K562 (cell line): ENCODE measurements at regions not wholly inside any gene's neighbourhood (a gene's known extent, or its start where the extent isn't known, plus 50 kb on each side); places are given as distances from the start of the nearest gene placed in this dataset.

ENCODE experiments used
- ATAC-seq: fragments of 200-7000 bp; cut with Tn5 transposase; 3 replicates; pipeline ENCODE4 v1.9.1; 2020; ENCODE audit warnings: moderate library complexity
- BruUV-seq: library from RNA; stranded (reverse); fragments of 400-500 nt; replicated peaks from 2 replicates; lab custom pipeline; 2021; lab: Mats Ljungman, UMichigan
- CTCF ChIA-PET: fragments of 300-600 bp; formaldehyde crosslinking; extraction: SDS; loops from one replicate; lab custom pipeline; 2021; ENCODE audit warnings: low intra/inter-chr PET ratio; lab: Yijun Ruan, JAX
- POLR2A ChIA-PET: fragments of 300-600, 350-650 bp; sonication (Branson Sonifier 250); formaldehyde crosslinking; extraction: SDS; loops from one replicate; lab custom pipeline; 2021; ENCODE audit warnings: antibody characterized with exemption, inconsistent platforms; lab: Yijun Ruan, JAX
- DNase-seq, 4 experiments: peaks; one replicate each; pipeline versions ENCODE4 v3.0.0 to v3.0.0-alpha.2; 2011 to 2018; ENCODE audit warnings: low spot score in 3 of 4, mixed read lengths in 3 of 4; ENCODE audit errors: extremely low read depth in 1 of 4
- FAIRE-seq: peaks from 2 replicates; lab custom pipeline; 2011; peaks lifted over from hg19 to GRCh38; lab: Jason Lieb, UNC
- H2AFZ ChIP-seq: 2 replicates; pipeline ENCODE4 v1.6.0; 2011; ENCODE audit warnings: low read depth, low read length, control low read depth, inconsistent platforms
- H3K27ac ChIP-seq: fragments of 200-600 bp; 3 replicates; pipeline ENCODE4 v1.8.0; 2011; ENCODE audit warnings: low read depth, mild to moderate bottlenecking, control low read depth, inconsistent platforms, low read length, moderate library complexity, mixed read lengths; ENCODE audit errors: extremely low read depth
- H3K27me3 ChIP-seq, 2 experiments: fragments of 300-600 bp in 1 of 2; 2 replicates in 1 of 2; 3 replicates in 1 of 2; pipeline versions ENCODE4 v1.6.0 to v1.8.0; 2011; ENCODE audit warnings: inconsistent platforms in 2 of 2, low read length in 2 of 2, mild to moderate bottlenecking in 1 of 2, mixed read lengths in 1 of 2, moderate library complexity in 1 of 2; ENCODE audit not compliant: control insufficient read depth in 2 of 2, insufficient read depth in 2 of 2
- H3K36me3 ChIP-seq: fragments of 300-600 bp; 3 replicates; pipeline ENCODE4 v1.8.0; 2011; ENCODE audit warnings: mild to moderate bottlenecking, low read length, inconsistent platforms; ENCODE audit not compliant: control insufficient read depth, insufficient read depth
- H3K4me1 ChIP-seq, 2 experiments: fragments of 200-600 bp in 1 of 2; replicated peaks in 1 of 2; 2 replicates in 1 of 2; 3 replicates in 1 of 2; pipeline versions ENCODE4 v1.5.1 to v1.8.0; 2011; ENCODE audit warnings: inconsistent platforms in 2 of 2, low read length in 2 of 2, mild to moderate bottlenecking in 1 of 2, mixed read lengths in 1 of 2, moderate library complexity in 1 of 2; ENCODE audit not compliant: control insufficient read depth in 2 of 2, insufficient read depth in 2 of 2
- H3K4me2 ChIP-seq: 2 replicates; pipeline ENCODE4 v1.6.1; 2011; ENCODE audit warnings: low read length, control low read depth, inconsistent platforms, mixed read lengths; ENCODE audit not compliant: insufficient read depth
- H3K4me3 ChIP-seq: fragments of 200-600 bp; sonication (generic), shearing (Covaris generic); 2 replicates; pipeline ENCODE4 v1.5.1; 2016; ENCODE audit warnings: control low read depth, inconsistent platforms
- H3K79me2 ChIP-seq: fragments of 200-600 bp; 3 replicates; pipeline ENCODE4 v1.8.0; 2011; ENCODE audit warnings: low read length, inconsistent platforms; ENCODE audit not compliant: control insufficient read depth, insufficient read depth
- H3K9ac ChIP-seq, 2 experiments: 2 replicates each; pipeline versions ENCODE4 v1.6.0 to v1.6.1; 2011; ENCODE audit warnings: low read depth in 2 of 2, low read length in 2 of 2, control low read depth in 1 of 2, inconsistent platforms in 1 of 2, mild to moderate bottlenecking in 1 of 2, mixed read lengths in 1 of 2; ENCODE audit not compliant: insufficient read depth in 1 of 2
- H3K9me1 ChIP-seq: one replicate; pipeline ENCODE4 v1.6.0; 2011; ENCODE audit warnings: inconsistent platforms, mild to moderate bottlenecking, low read length, moderate library complexity; ENCODE audit not compliant: control insufficient read depth, insufficient read depth
- H3K9me3 ChIP-seq: replicated peaks from 2 replicates; pipeline ENCODE4 v1.5.1; 2011; ENCODE audit warnings: low read depth, low read length, inconsistent platforms; ENCODE audit not compliant: control insufficient read depth, insufficient read depth
- H4K20me1 ChIP-seq: replicated peaks from 2 replicates; pipeline ENCODE4 v1.6.1; 2011; ENCODE audit warnings: low read length, inconsistent platforms, mixed read lengths; ENCODE audit not compliant: control insufficient read depth, insufficient read depth
- BACH1 ChIP-seq: fragments of 200-800 bp; sonication (Bioruptor generic); IDR thresholded peaks from 2 replicates; pipeline ENCODE4 v1.6.1; 2016; ENCODE audit warnings: missing genetic modification characterization, missing compliant biosample characterization
- CBFA2T3 ChIP-seq: fragments of 450-650 bp; IDR thresholded peaks from 2 replicates; pipeline ENCODE4 v1.6.1; 2017
- CBX8 ChIP-seq: fragments of 200-600 bp; sonication (generic); IDR thresholded peaks from 2 replicates; pipeline ENCODE4 v1.6.1; 2012; ENCODE audit warnings: borderline replicate concordance, mixed run types, low read depth, mild to moderate bottlenecking, moderate library complexity, mixed read lengths, low read length, control low read depth, inconsistent platforms; ENCODE audit not compliant: poor library complexity, severe bottlenecking; ENCODE audit errors: extremely low read depth
- CEBPG ChIP-seq, 3 experiments: fragments of 200-800 bp in 1 of 3; sonication (Bioruptor generic) in 1 of 3; sonication (generic) in 1 of 3; formaldehyde crosslinking in 1 of 3; IDR thresholded peaks in 2 of 3; conservative IDR thresholded peaks in 1 of 3; 2 replicates each; pipeline versions ENCODE4 v1.6.1 to v1.8.0; 2016 to 2022; ENCODE audit warnings: missing compliant biosample characterization in 2 of 3, missing genetic modification characterization in 2 of 3, mild to moderate bottlenecking in 1 of 3, missing genetic modification reagents in 1 of 3
- ILK ChIP-seq: fragments of 450-650 bp; IDR thresholded peaks from 2 replicates; pipeline ENCODE4 v1.6.1; 2016; ENCODE audit warnings: missing genetic modification characterization, low read depth, mild to moderate bottlenecking, missing compliant biosample characterization, moderate library complexity, borderline replicate concordance
- MEF2D ChIP-seq: conservative IDR thresholded peaks from 2 replicates; pipeline ENCODE4 v1.6.1; 2016; ENCODE audit warnings: low read depth, missing genetic modification characterization, missing compliant biosample characterization
- PCBP1 ChIP-seq: fragments of 200-400 bp; formaldehyde crosslinking; IDR thresholded peaks from 2 replicates; pipeline ENCODE4 v1.6.1; 2018; ENCODE audit warnings: mild to moderate bottlenecking, low read depth, low read length; ENCODE audit not compliant: poor library complexity, severe bottlenecking
- POLR2A ChIP-seq: fragments of 450-650 bp; conservative IDR thresholded peaks from 2 replicates; pipeline ENCODE4 v1.6.1; 2016
- RAD51 ChIP-seq: fragments of 450-650 bp; IDR thresholded peaks from 2 replicates; pipeline ENCODE4 v1.7.1; 2016; ENCODE audit warnings: low read depth, mild to moderate bottlenecking, borderline replicate concordance
- RNF2 ChIP-seq: sonication (generic); IDR thresholded peaks from 2 replicates; pipeline ENCODE4 v1.6.1; 2016
- SMARCE1 ChIP-seq: fragments of 450-650 bp; IDR thresholded peaks from 2 replicates; pipeline ENCODE4 v1.7.1; 2016; ENCODE audit warnings: mild to moderate bottlenecking
- ZFP36 ChIP-seq: fragments of 150-350 bp; IDR thresholded peaks from 2 replicates; pipeline ENCODE4 v1.6.1; 2018; ENCODE audit warnings: low read length, low read depth; ENCODE audit not compliant: partially characterized antibody
- ZNF146 ChIP-seq: IDR thresholded peaks from one replicate; pipeline ENCODE4 v1.6.1; 2018; ENCODE audit warnings: missing compliant biosample characterization; ENCODE audit not compliant: unreplicated experiment
- ZNF3 ChIP-seq: fragments of 250-450 bp; sonication (Bioruptor Pico); IDR thresholded peaks from 2 replicates; pipeline ENCODE4 v1.5.0; 2021; ENCODE audit warnings: mild to moderate bottlenecking, moderate library complexity
- WGBS: fragments of 100-300 bp; shearing (Covaris generic); methylation state at CpG from one replicate; pipeline ENCODE4 v1.1.6; 2016; ENCODE audit warnings: low coverage, mixed read lengths; ENCODE audit not compliant: insufficient coverage; ENCODE audit errors: missing lambda C conversion rate; 5-methylcytosine and 5-hydroxymethylcytosine counted together
- in situ Hi-C: fragments of 300-500 bp; cut with MboI; formaldehyde crosslinking; loops from 4 replicates; pipeline ENCODE4 v1.15.0; 2018; ENCODE audit warnings: inconsistent platforms, mixed read lengths
- intact Hi-C: fragments of 100-400 bp; cut with micrococcal nuclease; formaldehyde crosslinking; loops from 2 replicates; pipeline ENCODE4 v1.14.2; 2022

- no peak for FAIRE-seq
- no peak overlapping the region for H3K9ac ChIP-seq
- no peak overlapping the region for H3K4me3 ChIP-seq
- ChIA-PET POLR2A (interaction anchor here (1.9 kb wide), 1 partner anchor 9 kb away, joined by 4 read pairs; no protein-coding TSS in a partner anchor), CTCF (no interaction called here)
- no peaks in the 10 kb centered on the region for H3K79me2 ChIP-seq
- intact Hi-C loops, result no loop called here
- 3% methylated on average over 3 of the region's 4 CpGs for WGBS
- no peaks in the 10 kb centered on the region for H3K9me1 ChIP-seq
- TF ChIP-seq MEF2D (tag) (no peak), ILK (tag) (no peak), BACH1 (tag) (no peak), SMARCE1 (no peak), ZNF3 (CRISPR knock-in tag) (no peak), PCBP1 (no peak), ZNF146 (CRISPR knock-in tag) (no peak), CBX8 (no peak), RAD51 (no peak), CEBPG (CRISPR knock-in tag; IDR thresholded peaks at IDR 0.05) (no peak), CEBPG (tag; conservative IDR thresholded peaks at IDR 0.05 in 1 of 2, IDR thresholded peaks at IDR 0.05 in 1 of 2) (no peak), ZFP36 (no peak), CBFA2T3 (no peak), POLR2A (no peak), RNF2 (no peak)
- H3K9me3 ChIP-seq, result no peaks in the 10 kb centered on the region
- H3K27ac ChIP-seq, result no peak overlapping the region
- no peak for DNase-seq
- no peak overlapping the region for H3K4me2 ChIP-seq
- ATAC-seq, result no peak
- H3K36me3 ChIP-seq, result no peaks in the 10 kb centered on the region
- H3K4me1 ChIP-seq, result no peaks in the 10 kb centered on the region
- no TSS peak for BruUV-seq
- H4K20me1 ChIP-seq, result peaks cover 4% of the 10 kb centered on the region
- in situ Hi-C loops, result no loop called here
- H2AFZ ChIP-seq, result no peak overlapping the region
- H3K27me3 ChIP-seq, result no peaks in the 10 kb centered on the region
Measured at GRCh38 chr12:5344131-5344530, 87.8 kb upstream of the NTF3 start.
